ENCODE measurements at regions not wholly inside any gene's neighbourhood (a gene's known extent, or its start where the extent isn't known, plus 50 kb on each side); places are given as distances from the start of the nearest gene placed in this dataset.

- TF ChIP-seq ZNF462 (CRISPR knock-in tag; IDR thresholded peaks at IDR 0.05) = no peak
- TF ChIP-seq POLR2AphosphoS5 (IDR thresholded peaks at IDR 0.05; ENCODE audit: low read depth) = no peak
- no peak for TF ChIP-seq EZH2 (IDR thresholded peaks at IDR 0.05; ENCODE audit: low read depth, unreplicated experiment)
- no peak for TF ChIP-seq STAT1 (IDR thresholded peaks at IDR 0.05; ENCODE audit: unreplicated experiment)
Observed at GRCh38 chrX:133475953-133476352, 60.7 kb upstream of the GPC4 start (continued).

GRCh38 chrX:133475521-133475920 is 60.2 kb upstream of the GPC4 start:
- Histone ChIP-seq H3K4me1 (ENCODE audit: insufficient read depth) (no peaks in the 10 kb centered on the region), H3K27me3 (ENCODE audit: insufficient read depth) (no peaks in the 10 kb centered on the region), H2AFZ (no peak overlapping the region), H3K4me2 (no peak overlapping the region), H4K20me1 (replicated peaks; ENCODE audit: insufficient read depth) (no peaks in the 10 kb centered on the region), H3K4me3 (no peak overlapping the region), H3K79me2 (replicated peaks; ENCODE audit: insufficient read depth) (no peaks in the 10 kb centered on the region), H3K27ac (ENCODE audit: low read depth) (no peak overlapping the region), H3K9me2 (ENCODE audit: insufficient read depth) (no peaks in the 10 kb centered on the region), H3K36me3 (ENCODE audit: insufficient read depth) (no peaks in the 10 kb centered on the region), H3F3A (replicated peaks; ENCODE audit: low read depth) (no peaks in the 10 kb centered on the region)
- no peak overlapping the region for H3K4me3 Mint-ChIP-seq
- H3K4me1 Mint-ChIP-seq = peaks cover 7% of the 10 kb centered on the region; the same call in 2 of the 3 replicates
- peaks cover under 1% of the 10 kb centered on the region; the same call in 2 of the 3 replicates for H3K36me3 Mint-ChIP-seq (ENCODE audit: low read depth)
- H3K27me3 Mint-ChIP-seq (ENCODE audit: insufficient read depth, low read depth, poor library complexity) = no peaks in the 10 kb centered on the region
- no peak for ATAC-seq
- DNase-seq (ENCODE audit: low spot score) = no peak
- TF ChIP-seq ZNF462 (CRISPR knock-in tag; IDR thresholded peaks at IDR 0.05) (no peak), POLR2AphosphoS5 (IDR thresholded peaks at IDR 0.05; ENCODE audit: low read depth) (no peak), CTCF (conservative IDR thresholded peaks at IDR 0.05; ENCODE audit: low read depth in 2 of 2) (no peak), CREB1 (CRISPR knock-in tag; IDR thresholded peaks at IDR 0.05; ENCODE audit: low read depth) (no peak)
- no peak overlapping the region for H3K27ac Mint-ChIP-seq
- no peaks in the 10 kb centered on the region; the same call in 2 of the 3 replicates for H3K9me3 Mint-ChIP-seq
